ENCODE measurements at regions not wholly inside any gene's neighbourhood (a gene's known extent, or its start where the extent isn't known, plus 50 kb on each side); places are given as distances from the start of the nearest gene placed in this dataset.
"Not testable (repeated sequence)": the region's sequence is repeated elsewhere in the genome, so short reads cannot be mapped to it uniquely, and the experiment has no call there.

GRCh38 chr5:74519161-74519571 lies 121.4 kb downstream of the ENC1 start:
- H4K20me1 ChIP-seq, result no peaks in the 10 kb centered on the region
- peaks cover 18% of the 10 kb centered on the region for H3K9me3 ChIP-seq
- no peak overlapping the region for H3K9ac ChIP-seq
- no peaks in the 10 kb centered on the region for H3K36me3 ChIP-seq
- no peaks in the 10 kb centered on the region for H3K27me3 ChIP-seq
- no peaks in the 10 kb centered on the region for H3K4me1 ChIP-seq
- H3K4me2 ChIP-seq, result no peak overlapping the region
- no peak for TF ChIP-seq Cebpa-rat (IDR thresholded peaks at IDR 0.05)
- no peak overlapping the region for H3K4me3 ChIP-seq
- H3K27ac ChIP-seq, result no peak overlapping the region

DNA sequence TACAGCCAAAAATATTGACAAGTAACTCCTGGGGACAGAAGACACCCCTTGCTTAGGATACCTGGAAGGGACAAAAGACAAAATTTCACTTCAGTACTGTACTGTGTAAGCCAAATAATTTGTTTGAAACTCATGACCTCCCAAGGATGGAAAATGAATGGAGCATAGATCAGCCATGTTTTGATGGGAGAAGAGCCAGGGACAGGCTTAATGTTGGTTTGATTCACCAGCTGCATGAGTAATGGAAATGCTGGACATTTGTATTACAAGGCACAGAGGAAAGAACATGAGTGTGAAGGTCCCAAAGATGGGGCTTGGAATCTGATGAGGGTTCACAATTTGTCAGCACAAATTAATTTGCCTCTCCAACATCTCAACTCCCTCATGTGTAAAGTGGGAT lies 122.8 kb downstream of the ENC1 start:
- H3K27ac ChIP-seq, result no peak overlapping the region
- H3K27me3 ChIP-seq, result no peaks in the 10 kb centered on the region
- no peak overlapping the region for H3K9ac ChIP-seq
- TF ChIP-seq Cebpa-rat (IDR thresholded peaks at IDR 0.05), result no peak
- no peaks in the 10 kb centered on the region for H4K20me1 ChIP-seq
- H3K4me2 ChIP-seq, result no peak overlapping the region
- no peaks in the 10 kb centered on the region for H3K36me3 ChIP-seq
- peaks cover 4% of the 10 kb centered on the region for H3K9me3 ChIP-seq
- no peak overlapping the region for H3K4me3 ChIP-seq
- no peaks in the 10 kb centered on the region for H3K4me1 ChIP-seq

DNA sequence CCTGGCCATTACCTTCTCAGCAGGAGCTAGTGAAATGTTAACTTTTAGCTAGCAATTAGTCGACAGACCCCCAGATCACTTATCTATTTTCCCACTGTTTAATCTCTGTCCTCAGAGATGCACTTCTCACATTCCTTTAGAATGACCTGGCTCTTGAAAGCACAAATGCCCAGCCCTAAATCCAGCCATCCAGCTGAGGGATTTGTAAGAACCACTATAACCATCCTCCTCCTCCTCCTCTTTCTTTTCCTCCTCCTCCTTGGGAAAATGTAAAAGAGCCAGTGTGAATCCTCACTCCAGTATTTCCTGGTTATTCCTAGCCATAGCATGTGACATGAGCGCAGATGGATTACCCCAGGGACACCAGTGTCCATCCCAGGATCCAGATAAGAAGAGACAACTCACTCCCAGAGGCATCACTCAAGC lies 124.3 kb downstream of the ENC1 start:
- Histone ChIP-seq H3K4me2 (no peak overlapping the region), H3K27me3 (no peaks in the 10 kb centered on the region), H3K4me3 (no peak overlapping the region), H3K9me3 (no peaks in the 10 kb centered on the region), H4K20me1 (no peaks in the 10 kb centered on the region), H3K36me3 (no peaks in the 10 kb centered on the region), H3K27ac (no peak overlapping the region), H3K9ac (no peak overlapping the region), H3K4me1 (no peaks in the 10 kb centered on the region)
- no peak for TF ChIP-seq Cebpa-rat (IDR thresholded peaks at IDR 0.05)

DNA sequence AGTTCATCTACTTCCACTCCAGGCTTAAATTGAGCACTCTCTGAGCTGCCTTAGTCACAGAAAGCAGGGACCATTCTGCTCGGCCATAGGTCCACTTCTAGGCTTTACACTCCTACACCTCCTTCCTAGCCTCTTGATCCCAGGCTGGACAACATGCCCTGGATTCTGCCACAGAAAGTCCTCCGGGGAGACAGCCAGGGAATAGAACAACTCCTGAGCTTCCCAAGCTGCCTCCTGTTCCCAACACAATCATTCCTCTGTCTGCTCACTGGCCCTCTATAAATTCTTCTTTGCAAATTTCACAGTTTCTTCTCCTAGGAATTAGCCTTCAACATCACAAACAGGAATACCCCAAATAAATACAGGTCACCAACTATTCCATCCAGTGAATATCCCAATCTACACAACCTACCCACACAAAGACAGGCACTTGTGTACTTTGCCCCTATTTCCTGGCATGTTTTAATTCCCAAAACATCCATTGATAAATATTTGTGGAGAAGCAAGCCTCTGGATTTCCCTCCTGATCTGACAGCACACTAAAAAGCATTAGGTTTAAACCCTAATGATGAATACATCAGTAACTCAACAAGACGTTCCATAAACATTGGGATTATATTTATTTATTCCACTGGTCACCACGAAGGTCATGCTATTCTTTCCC lies 125.5 kb downstream of the ENC1 start:
- Histone ChIP-seq H3K9ac (no peak overlapping the region), H3K27me3 (no peaks in the 10 kb centered on the region), H4K20me1 (no peaks in the 10 kb centered on the region), H3K27ac (no peak overlapping the region), H3K36me3 (no peaks in the 10 kb centered on the region), H3K4me2 (no peak overlapping the region), H3K9me3 (no peaks in the 10 kb centered on the region), H3K4me1 (no peaks in the 10 kb centered on the region), H3K4me3 (no peak overlapping the region)
- no peak for TF ChIP-seq Cebpa-rat (IDR thresholded peaks at IDR 0.05)

- not testable (repeated sequence) for H3K27me3 ChIP-seq, H3K27ac ChIP-seq, H4K20me1 ChIP-seq, H3K9me3 ChIP-seq, H3K4me2 ChIP-seq, H3K4me3 ChIP-seq, H3K36me3 ChIP-seq, H3K9ac ChIP-seq, H3K4me1 ChIP-seq
These were observed 128.8 kb downstream of the ENC1 start for GRCh38 chr5:74511770-74512169.

DNA sequence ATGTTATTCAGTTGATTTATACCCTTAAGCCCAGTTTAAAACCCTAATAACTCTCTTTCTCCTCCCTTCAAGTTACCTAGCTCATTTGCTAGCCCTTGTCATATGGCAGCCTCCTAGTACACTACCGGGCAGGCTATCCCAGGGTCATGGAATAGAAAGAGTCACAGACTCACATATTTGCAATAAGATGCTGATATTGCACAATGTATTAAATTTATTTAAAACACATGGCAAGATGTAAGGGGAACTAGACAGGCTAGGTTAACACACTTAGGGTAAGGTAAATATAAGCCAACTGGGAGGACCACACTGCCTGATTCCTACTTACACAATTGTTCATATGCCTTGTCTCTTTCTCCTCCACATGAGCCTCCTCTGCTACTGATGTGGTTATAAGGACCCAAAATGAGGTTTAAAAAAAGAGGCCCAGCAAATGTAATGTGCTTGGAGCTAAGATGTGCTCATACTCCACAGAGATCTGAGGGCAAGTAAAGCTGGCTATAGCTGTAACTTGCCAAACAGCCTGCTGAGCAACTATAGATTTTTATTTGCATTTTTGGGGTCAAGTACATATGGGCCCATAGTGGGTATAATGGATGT lies 130.0 kb downstream of the ENC1 start:
- Histone ChIP-seq H3K36me3 (no peaks in the 10 kb centered on the region), H3K4me2 (no peak overlapping the region), H3K27me3 (no peaks in the 10 kb centered on the region), H3K9me3 (no peaks in the 10 kb centered on the region), H4K20me1 (no peaks in the 10 kb centered on the region), H3K9ac (no peak overlapping the region), H3K4me3 (no peak overlapping the region), H3K27ac (no peak overlapping the region), H3K4me1 (no peaks in the 10 kb centered on the region)
- no peak for TF ChIP-seq Cebpa-rat (IDR thresholded peaks at IDR 0.05)

- H3K27ac ChIP-seq, result no peak overlapping the region
- no peak for TF ChIP-seq Cebpa-rat (IDR thresholded peaks at IDR 0.05)
These were observed 133.0 kb downstream of the ENC1 start for GRCh38 chr5:74507370-74508005.

GRCh38 chr5:74506119-74506518 lies 134.4 kb downstream of the ENC1 start:
- Histone ChIP-seq H3K9me3 (no peaks in the 10 kb centered on the region), H4K20me1 (no peaks in the 10 kb centered on the region), H3K36me3 (no peaks in the 10 kb centered on the region), H3K9ac (no peak overlapping the region), H3K4me3 (no peak overlapping the region), H3K4me2 (no peak overlapping the region), H3K27me3 (no peaks in the 10 kb centered on the region), H3K4me1 (peaks cover 4% of the 10 kb centered on the region; the same call in 1 of the 2 replicates), H3K27ac (no peak overlapping the region)
- no peak for TF ChIP-seq Cebpa-rat (IDR thresholded peaks at IDR 0.05)

More at GRCh38 chr5:74507370-74508005, 133.0 kb downstream of the ENC1 start:
- Histone ChIP-seq H3K36me3 (no peaks in the 10 kb centered on the region), H3K4me1 (peaks cover 3% of the 10 kb centered on the region; the same call in 1 of the 2 replicates), H3K9me3 (no peaks in the 10 kb centered on the region), H3K4me2 (no peak overlapping the region), H3K9ac (no peak overlapping the region), H3K4me3 (no peak overlapping the region), H4K20me1 (no peaks in the 10 kb centered on the region), H3K27me3 (no peaks in the 10 kb centered on the region)

GRCh38 chr5:74504463-74504862 lies 136.1 kb downstream of the ENC1 start:
- Histone ChIP-seq H3K27ac (no peak overlapping the region), H3K4me1 (peaks cover 4% of the 10 kb centered on the region; the same call in 1 of the 2 replicates), H3K4me3 (no peak overlapping the region), H3K27me3 (no peaks in the 10 kb centered on the region), H3K9me3 (no peaks in the 10 kb centered on the region), H3K4me2 (no peak overlapping the region), H3K36me3 (no peaks in the 10 kb centered on the region), H4K20me1 (no peaks in the 10 kb centered on the region), H3K9ac (no peak overlapping the region)
- TF ChIP-seq Cebpa-rat (IDR thresholded peaks at IDR 0.05), result no peak

GRCh38 chr5:74502479-74502950 lies 138.0 kb downstream of the ENC1 start:
- Histone ChIP-seq H3K9me3 (no peaks in the 10 kb centered on the region), H3K36me3 (no peaks in the 10 kb centered on the region), H3K4me3 (no peak overlapping the region), H3K9ac (no peak overlapping the region), H4K20me1 (no peaks in the 10 kb centered on the region), H3K4me1 (peaks cover 4% of the 10 kb centered on the region; the same call in 1 of the 2 replicates), H3K4me2 (no peak overlapping the region), H3K27ac (no peak overlapping the region), H3K27me3 (no peaks in the 10 kb centered on the region)
- TF ChIP-seq Cebpa-rat (IDR thresholded peaks at IDR 0.05), result no peak
